Type B pancreatic cell (in vitro differentiated cells): ENCODE measurements at regions not wholly inside any gene's neighbourhood (a gene's known extent, or its start where the extent isn't known, plus 50 kb on each side); places are given as distances from the start of the nearest gene placed in this dataset.

ENCODE experiments used
- DNase-seq: peaks from one replicate; pipeline ENCODE4 v3.0.0; 2021; ENCODE audit warnings: mixed read lengths; ENCODE audit not compliant: unreplicated experiment; ENCODE audit errors: extremely low spot score
- H3K27ac Mint-ChIP-seq: 2 replicates; pipeline ENCODE4 v1.8.0; 2021; ENCODE audit warnings: mild to moderate bottlenecking, mixed read lengths
- H3K27me3 Mint-ChIP-seq: 2 replicates; pipeline ENCODE4 v1.8.0; 2021; ENCODE audit warnings: mixed read lengths
- H3K36me3 Mint-ChIP-seq: 2 replicates; pipeline ENCODE4 v1.8.0; 2021; ENCODE audit warnings: mixed read lengths
- H3K4me1 Mint-ChIP-seq: one replicate; pipeline ENCODE4 v1.8.0; 2021; ENCODE audit warnings: mixed read lengths; ENCODE audit not compliant: unreplicated experiment
- H3K4me3 Mint-ChIP-seq: 2 replicates; pipeline ENCODE4 v1.8.0; 2021; ENCODE audit warnings: mild to moderate bottlenecking, mixed read lengths
- H3K9me3 Mint-ChIP-seq: 2 replicates; pipeline ENCODE4 v1.8.0; 2021; ENCODE audit warnings: mixed read lengths
- TF ChIP-seq, protein P1 (sequence below): fragments of 200-600 bp; sonication (generic); conservative IDR thresholded peaks from 2 replicates; pipeline ENCODE4 v1.5.0; 2021; ENCODE audit warnings: antibody characterized with exemption, mild to moderate bottlenecking

DNA sequence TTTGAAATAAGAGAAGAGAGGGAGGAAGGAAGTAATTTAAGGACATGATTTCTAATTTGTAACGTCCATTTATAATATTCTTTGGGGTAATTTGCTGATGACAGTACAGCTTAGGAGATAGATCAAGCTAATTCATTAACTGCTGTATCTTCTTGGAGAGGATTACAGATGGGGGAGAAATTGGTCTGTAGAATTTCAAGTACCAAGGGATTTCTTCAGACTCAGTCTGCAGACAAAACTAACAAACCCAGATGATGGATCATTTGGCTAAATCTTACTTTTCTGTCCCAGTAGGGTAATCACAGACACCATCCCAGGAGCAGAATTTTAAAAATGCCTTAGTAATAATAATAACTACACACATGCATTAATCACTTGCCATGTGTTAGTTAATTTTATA lies 711.8 kb downstream of the KCNJ2 start:
- Mint-ChIP-seq H3K27ac (no peak overlapping the region), H3K4me1 (peaks cover 19% of the 10 kb centered on the region), H3K9me3 (peaks cover 4% of the 10 kb centered on the region), H3K36me3 (no peaks in the 10 kb centered on the region), H3K4me3 (no peak overlapping the region), H3K27me3 (peaks cover 30% of the 10 kb centered on the region)
- no peak for DNase-seq
- TF ChIP-seq, protein P1, sequence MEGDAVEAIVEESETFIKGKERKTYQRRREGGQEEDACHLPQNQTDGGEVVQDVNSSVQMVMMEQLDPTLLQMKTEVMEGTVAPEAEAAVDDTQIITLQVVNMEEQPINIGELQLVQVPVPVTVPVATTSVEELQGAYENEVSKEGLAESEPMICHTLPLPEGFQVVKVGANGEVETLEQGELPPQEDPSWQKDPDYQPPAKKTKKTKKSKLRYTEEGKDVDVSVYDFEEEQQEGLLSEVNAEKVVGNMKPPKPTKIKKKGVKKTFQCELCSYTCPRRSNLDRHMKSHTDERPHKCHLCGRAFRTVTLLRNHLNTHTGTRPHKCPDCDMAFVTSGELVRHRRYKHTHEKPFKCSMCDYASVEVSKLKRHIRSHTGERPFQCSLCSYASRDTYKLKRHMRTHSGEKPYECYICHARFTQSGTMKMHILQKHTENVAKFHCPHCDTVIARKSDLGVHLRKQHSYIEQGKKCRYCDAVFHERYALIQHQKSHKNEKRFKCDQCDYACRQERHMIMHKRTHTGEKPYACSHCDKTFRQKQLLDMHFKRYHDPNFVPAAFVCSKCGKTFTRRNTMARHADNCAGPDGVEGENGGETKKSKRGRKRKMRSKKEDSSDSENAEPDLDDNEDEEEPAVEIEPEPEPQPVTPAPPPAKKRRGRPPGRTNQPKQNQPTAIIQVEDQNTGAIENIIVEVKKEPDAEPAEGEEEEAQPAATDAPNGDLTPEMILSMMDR, result no peak

DNA sequence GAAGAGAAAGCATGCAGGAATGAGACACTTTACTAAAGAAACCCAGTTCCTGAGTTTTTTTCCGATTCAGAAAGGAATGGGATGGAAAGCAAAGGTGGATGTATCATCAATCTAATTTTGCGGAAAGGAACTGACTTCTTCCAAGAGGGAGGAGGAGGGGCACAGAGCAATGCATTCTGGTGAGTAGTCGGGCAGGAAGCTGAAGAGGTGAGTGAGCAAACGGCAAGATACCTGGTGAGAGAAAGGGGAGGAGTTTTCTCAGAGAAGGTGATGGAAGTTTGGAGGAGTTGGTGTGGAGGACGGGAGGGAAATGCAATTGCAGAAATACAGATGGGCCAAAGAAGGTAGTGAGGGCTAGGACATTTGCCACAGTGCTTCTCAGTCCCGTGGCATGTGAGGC lies 713.2 kb downstream of the KCNJ2 start:
- Mint-ChIP-seq H3K4me1 (peaks cover 19% of the 10 kb centered on the region), H3K9me3 (no peaks in the 10 kb centered on the region), H3K27me3 (peaks cover 24% of the 10 kb centered on the region), H3K4me3 (no peak overlapping the region), H3K27ac (no peak overlapping the region), H3K36me3 (no peaks in the 10 kb centered on the region)
- no peak for DNase-seq
- TF ChIP-seq, protein P1, result no peak

DNA sequence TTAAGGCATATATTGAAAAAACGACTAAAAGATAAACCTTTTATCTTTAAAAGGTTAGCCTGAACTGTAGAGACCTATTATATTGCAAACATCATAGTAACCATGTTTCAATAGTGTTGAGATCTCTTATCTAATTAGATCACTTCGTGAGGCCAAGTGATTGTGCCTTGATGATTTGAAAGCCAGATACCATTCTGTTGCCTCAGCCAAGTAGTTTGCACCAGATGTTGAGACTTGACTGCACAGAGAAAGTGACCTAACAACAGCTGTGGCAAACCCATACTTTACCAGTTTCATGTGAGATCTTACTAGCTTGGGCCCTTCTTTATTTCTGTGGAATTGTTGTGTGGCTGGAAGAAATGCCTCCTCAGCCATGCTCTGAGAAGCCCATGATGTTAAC lies 717.3 kb downstream of the KCNJ2 start:
- TF ChIP-seq, protein P1, result no peak
- Mint-ChIP-seq H3K27me3 (peaks cover 17% of the 10 kb centered on the region), H3K4me1 (peaks cover 13% of the 10 kb centered on the region), H3K4me3 (no peak overlapping the region), H3K36me3 (no peaks in the 10 kb centered on the region), H3K9me3 (no peaks in the 10 kb centered on the region), H3K27ac (no peak overlapping the region)
- DNase-seq, result no peak

- TF ChIP-seq, protein P1, result no peak
- Mint-ChIP-seq H3K36me3 (no peaks in the 10 kb centered on the region), H3K4me1 (no peaks in the 10 kb centered on the region), H3K27me3 (peaks cover 5% of the 10 kb centered on the region), H3K4me3 (no peak overlapping the region), H3K9me3 (no peaks in the 10 kb centered on the region), H3K27ac (no peak overlapping the region)
- DNase-seq, result no peak
Measured at GRCh38 chr17:70888324-70888723, 719.0 kb downstream of the KCNJ2 start.

DNA sequence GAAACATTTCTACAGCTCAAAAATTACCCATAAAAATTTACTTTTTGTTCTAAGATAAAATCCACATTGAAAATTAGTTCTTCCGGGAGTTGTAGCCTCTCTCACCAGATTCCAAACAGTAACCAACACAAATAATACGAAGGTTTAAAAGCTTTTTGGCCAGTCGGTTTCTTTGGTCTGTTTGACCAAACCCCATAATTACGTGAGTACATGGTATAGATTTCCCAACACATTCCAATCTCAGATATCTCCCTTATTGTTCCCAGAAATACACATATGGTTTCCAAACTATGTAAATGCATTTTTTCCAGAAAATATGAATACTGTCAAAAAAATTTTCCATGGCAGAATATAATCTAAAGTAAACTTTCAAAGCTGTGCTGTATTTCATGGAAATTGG lies 722.0 kb downstream of the KCNJ2 start:
- no peaks in the 10 kb centered on the region for H3K36me3 Mint-ChIP-seq
- no peaks in the 10 kb centered on the region for H3K4me1 Mint-ChIP-seq
- DNase-seq, result no peak
- no peaks in the 10 kb centered on the region for H3K9me3 Mint-ChIP-seq
- H3K27me3 Mint-ChIP-seq, result peaks cover 7% of the 10 kb centered on the region
- TF ChIP-seq, protein P1, result no peak
- no peak overlapping the region for H3K27ac Mint-ChIP-seq
- H3K4me3 Mint-ChIP-seq, result no peak overlapping the region

DNA sequence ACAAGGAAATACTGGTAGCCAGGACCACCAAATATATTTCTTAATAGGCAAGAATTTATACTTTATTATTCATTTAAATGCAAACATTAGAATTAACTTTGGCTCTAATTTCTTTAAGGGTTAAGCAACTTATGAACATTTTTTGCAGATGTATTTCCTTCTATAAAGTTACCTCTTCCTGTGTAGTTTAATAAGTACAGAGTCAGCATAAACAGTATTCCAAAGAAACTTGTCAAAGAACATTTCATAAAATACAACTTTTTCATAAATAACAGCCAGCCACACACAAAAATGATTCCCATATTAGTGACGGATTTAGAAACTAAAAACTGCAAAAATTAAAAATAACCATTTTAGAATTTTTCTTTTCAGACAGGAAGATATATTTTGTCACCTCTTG lies 723.2 kb downstream of the KCNJ2 start:
- Mint-ChIP-seq H3K4me3 (no peak overlapping the region), H3K27me3 (peaks cover 7% of the 10 kb centered on the region), H3K4me1 (no peaks in the 10 kb centered on the region), H3K36me3 (no peaks in the 10 kb centered on the region), H3K9me3 (no peaks in the 10 kb centered on the region), H3K27ac (no peak overlapping the region)
- DNase-seq, result no peak
- TF ChIP-seq, protein P1, result no peak
